ENCODE measurements at regions not wholly inside any gene's neighbourhood (a gene's known extent, or its start where the extent isn't known, plus 50 kb on each side); places are given as distances from the start of the nearest gene placed in this dataset.
A peak's percentile ranks its signal among the peaks of the same experiment; 100 is the strongest.

DNA sequence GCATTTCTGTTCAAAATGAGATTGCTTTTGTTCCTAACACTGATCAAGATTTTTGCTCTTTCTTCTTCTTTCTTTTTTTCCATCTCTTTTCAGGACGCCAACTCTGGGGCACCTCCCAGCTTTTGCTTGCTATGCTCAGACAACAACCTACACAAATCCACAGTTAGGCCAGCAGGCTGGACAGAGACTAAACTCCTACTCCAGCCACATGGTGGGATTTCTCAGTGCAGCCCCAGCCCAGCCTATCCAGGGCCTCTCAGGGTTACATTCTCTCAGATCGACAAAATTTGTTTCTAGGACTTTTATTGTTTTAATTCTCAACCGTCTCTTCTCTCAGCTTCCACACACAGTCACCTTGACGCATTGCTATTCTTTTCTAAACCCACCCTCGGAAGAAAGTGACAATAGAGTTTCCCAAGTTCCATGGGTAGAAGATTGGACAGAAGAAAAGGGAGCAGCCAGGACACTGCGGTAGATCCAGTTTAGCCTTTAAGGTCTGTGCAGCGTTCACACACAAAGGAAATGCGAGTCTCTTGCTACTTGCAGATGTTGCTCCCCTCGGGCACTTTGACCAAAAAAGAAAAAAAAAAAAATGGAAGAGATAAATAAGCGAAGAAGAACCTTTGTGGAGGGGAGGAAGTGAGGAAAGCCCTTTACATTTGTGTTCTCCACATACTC, 588.6 kb upstream of the GRAMD2B start:
- intact Hi-C loops (cut with DNase I), result no loop called here
- no peaks in the 10 kb centered on the region for H3K9me3 ChIP-seq
- H3K27me3 ChIP-seq, result no peaks in the 10 kb centered on the region
- TF ChIP-seq, protein P1, sequence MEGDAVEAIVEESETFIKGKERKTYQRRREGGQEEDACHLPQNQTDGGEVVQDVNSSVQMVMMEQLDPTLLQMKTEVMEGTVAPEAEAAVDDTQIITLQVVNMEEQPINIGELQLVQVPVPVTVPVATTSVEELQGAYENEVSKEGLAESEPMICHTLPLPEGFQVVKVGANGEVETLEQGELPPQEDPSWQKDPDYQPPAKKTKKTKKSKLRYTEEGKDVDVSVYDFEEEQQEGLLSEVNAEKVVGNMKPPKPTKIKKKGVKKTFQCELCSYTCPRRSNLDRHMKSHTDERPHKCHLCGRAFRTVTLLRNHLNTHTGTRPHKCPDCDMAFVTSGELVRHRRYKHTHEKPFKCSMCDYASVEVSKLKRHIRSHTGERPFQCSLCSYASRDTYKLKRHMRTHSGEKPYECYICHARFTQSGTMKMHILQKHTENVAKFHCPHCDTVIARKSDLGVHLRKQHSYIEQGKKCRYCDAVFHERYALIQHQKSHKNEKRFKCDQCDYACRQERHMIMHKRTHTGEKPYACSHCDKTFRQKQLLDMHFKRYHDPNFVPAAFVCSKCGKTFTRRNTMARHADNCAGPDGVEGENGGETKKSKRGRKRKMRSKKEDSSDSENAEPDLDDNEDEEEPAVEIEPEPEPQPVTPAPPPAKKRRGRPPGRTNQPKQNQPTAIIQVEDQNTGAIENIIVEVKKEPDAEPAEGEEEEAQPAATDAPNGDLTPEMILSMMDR (IDR thresholded peaks at IDR 0.05), result no peak
- no peak for TF ChIP-seq EP300 (IDR thresholded peaks at IDR 0.05)
- peaks cover 4 to 20% (median 14%) of the 10 kb centered on the region in 4 donors for H3K4me1 ChIP-seq
- H3K36me3 ChIP-seq, result no peaks in the 10 kb centered on the region
- 94% methylated on average over 10 of the region's 10 CpGs for WGBS
- H3K4me3 ChIP-seq, result no peak overlapping the region
- no peak for DNase-seq (ENCODE audit: extremely low spot score)
- H3K27ac ChIP-seq (replicated peaks in 1 of 4), result no peak overlapping the region

GRCh38 chr5:125835293-125836172, 587.7 kb upstream of the GRAMD2B start:
- H3K4me3 ChIP-seq, result peak overlapping the region in 1 of 4 donors; percentile 20
- H3K9me3 ChIP-seq, result no peaks in the 10 kb centered on the region
- no peak for DNase-seq (ENCODE audit: extremely low spot score)
- intact Hi-C loops (cut with DNase I), result no loop called here
- no peaks in the 10 kb centered on the region for H3K27me3 ChIP-seq
- no peaks in the 10 kb centered on the region for H3K36me3 ChIP-seq
- H3K4me1 ChIP-seq, result peaks cover 4 to 20% (median 14%) of the 10 kb centered on the region in 4 donors
- WGBS, result 30% methylated on average over 11 of the region's 11 CpGs
- TF ChIP-seq POLR2AphosphoS5 (IDR thresholded peaks at IDR 0.05), result no peak
- TF ChIP-seq, protein P1 (IDR thresholded peaks at IDR 0.05), result peak; percentile 63 to 81 (median 69)
- no peak overlapping the region for H3K27ac ChIP-seq (replicated peaks in 1 of 4)

DNA sequence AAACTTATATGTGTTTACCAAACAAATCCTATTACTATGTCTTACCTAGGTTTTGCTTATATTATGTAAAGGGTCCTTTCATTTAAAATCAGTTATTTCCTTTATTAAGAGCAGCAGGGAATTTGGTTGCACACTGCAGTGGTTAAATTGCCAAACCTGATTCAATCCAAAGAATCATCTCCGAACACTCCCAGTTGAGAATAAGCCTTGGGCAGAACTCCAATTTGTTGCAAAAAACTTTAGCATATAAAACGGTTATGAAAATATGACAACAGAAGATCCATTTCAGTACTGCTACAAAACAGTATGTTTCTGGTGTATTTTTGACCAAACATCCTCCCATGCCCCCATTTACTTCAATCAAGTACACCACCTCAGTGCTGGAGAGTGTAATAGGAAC, 587.0 kb upstream of the GRAMD2B start:
- Histone ChIP-seq H3K36me3 (no peaks in the 10 kb centered on the region), H3K4me1 (peaks cover 4 to 20% (median 14%) of the 10 kb centered on the region in 4 donors), H3K27ac (replicated peaks in 1 of 4) (no peak overlapping the region), H3K27me3 (no peaks in the 10 kb centered on the region), H3K9me3 (no peaks in the 10 kb centered on the region), H3K4me3 (no peak overlapping the region)
- intact Hi-C loops (cut with DNase I), result no loop called here
- WGBS, result 69% methylated on average over 2 of the region's 2 CpGs
- DNase-seq (ENCODE audit: extremely low spot score), result no peak
- no peak for TF ChIP-seq POLR2AphosphoS5 (IDR thresholded peaks at IDR 0.05)
- no peak for TF ChIP-seq POLR2A (IDR thresholded peaks at IDR 0.05; ENCODE audit: low read depth)
- TF ChIP-seq EP300 (IDR thresholded peaks at IDR 0.05), result no peak
- TF ChIP-seq, protein P1 (IDR thresholded peaks at IDR 0.05), result no peak

GRCh38 chr5:125837866-125838265, 585.3 kb upstream of the GRAMD2B start:
- H3K36me3 ChIP-seq, result no peaks in the 10 kb centered on the region
- H3K4me3 ChIP-seq, result no peak overlapping the region
- no peaks in the 10 kb centered on the region for H3K27me3 ChIP-seq
- no peak overlapping the region for H3K27ac ChIP-seq (replicated peaks in 1 of 4)
- intact Hi-C loops (cut with DNase I), result no loop called here
- TF ChIP-seq POLR2AphosphoS5 (IDR thresholded peaks at IDR 0.05) (no peak), EP300 (IDR thresholded peaks at IDR 0.05) (no peak), POLR2A (IDR thresholded peaks at IDR 0.05; ENCODE audit: low read depth) (no peak)
- TF ChIP-seq, protein P1 (IDR thresholded peaks at IDR 0.05), result no peak
- peaks cover 0 to 10% (median 1%) of the 10 kb centered on the region in 4 donors for H3K9me3 ChIP-seq
- peaks cover 4 to 20% (median 14%) of the 10 kb centered on the region in 4 donors for H3K4me1 ChIP-seq
- WGBS, result 89% methylated on average over 3 of the region's 3 CpGs
- DNase-seq (ENCODE audit: extremely low spot score), result no peak

Data from esophagus muscularis mucosa (tissue), 4 donors.